Transverse colon (tissue), 4 donors: ENCODE measurements at regions not wholly inside any gene's neighbourhood (a gene's known extent, or its start where the extent isn't known, plus 50 kb on each side); places are given as distances from the start of the nearest gene placed in this dataset.
A peak's percentile ranks its signal among the peaks of the same experiment; 100 is the strongest.

Experiments used
- DNase-seq: peaks from one replicate; pipeline ENCODE4 v3.0.0-alpha.2; 2019
- H3K27ac ChIP-seq, 4 donors: fragments of 200-600 bp; sonication (generic); 2 replicates each; pipeline ENCODE4 v1.5.1; 2016 to 2018; ENCODE audit warnings: inconsistent platforms in 4 of 4
- H3K27me3 ChIP-seq: fragments of 200-600 bp; sonication (generic); 2 replicates; pipeline ENCODE4 v1.5.1; 2017; ENCODE audit warnings: inconsistent platforms
- H3K36me3 ChIP-seq, 4 donors: fragments of 200-600 bp; sonication (generic); 2 replicates each; pipeline ENCODE4 v1.5.1; 2017 to 2019; ENCODE audit warnings: inconsistent platforms in 4 of 4
- H3K4me1 ChIP-seq, 4 donors: fragments of 200-600 bp; sonication (generic); 2 replicates each; pipeline ENCODE4 v1.5.1; 2017 to 2020; ENCODE audit warnings: inconsistent platforms in 4 of 4
- H3K4me3 ChIP-seq, 4 donors: fragments of 200-600 bp; sonication (generic); 1 replicate in 1 of 4; 2 replicates in 3 of 4; pipeline versions ENCODE4 v1.5.1 to v1.6.1; 2017 to 2019; ENCODE audit warnings: inconsistent platforms in 4 of 4
- H3K9me3 ChIP-seq, 2 donors: fragments of 200-600 bp; sonication (generic); 2 replicates each; pipeline ENCODE4 v1.5.1; 2017 to 2019; ENCODE audit warnings: inconsistent platforms in 2 of 2
- CTCF ChIP-seq, 5 experiments: fragments of 200-600 bp in 3 of 5; fragments of 450-650 bp in 2 of 5; sonication (generic) in 3 of 5; IDR thresholded peaks; 1 replicate in 2 of 5; 2 replicates in 3 of 5; pipeline ENCODE4 v1.5.1; 2016 to 2017; ENCODE audit warnings: antibody characterized with exemption in 5 of 5, inconsistent platforms in 3 of 5, mild to moderate bottlenecking in 2 of 5, moderate library complexity in 1 of 5
- EP300 ChIP-seq: sonication (generic); formaldehyde crosslinking; IDR thresholded peaks from one replicate; pipeline ENCODE4 v1.6.1; 2017; ENCODE audit warnings: antibody characterized with exemption, low read depth
- POLR2A ChIP-seq: fragments of 450-650 bp; IDR thresholded peaks from one replicate; pipeline ENCODE4 v1.6.1; 2016; ENCODE audit warnings: antibody characterized with exemption, mild to moderate bottlenecking, moderate library complexity
- POLR2AphosphoS5 ChIP-seq, 3 donors: sonication (generic); formaldehyde crosslinking; IDR thresholded peaks; one replicate each; pipeline ENCODE4 v1.6.1; 2016; ENCODE audit warnings: antibody characterized with exemption in 3 of 3
- WGBS, 2 donors: methylation state at CpG; one replicate each; pipeline ENCODE4 v1.1.5; 2018; ENCODE audit warnings: low coverage in 1 of 2; 5-methylcytosine and 5-hydroxymethylcytosine counted together
- in situ Hi-C, 4 donors: fragments of 200-750 bp; cut with MboI; loops; one replicate each; pipeline versions ENCODE4 v1.15.0 to v1.15.1; 2017; ENCODE audit warnings: low sequenced_read_pairs in 3 of 4, low pct_ligation_motif_present in 1 of 4, low pct_unique_long_range_greater_than_20kb in 1 of 4
- intact Hi-C: fragments of 100-400 bp; cut with DNase I; formaldehyde crosslinking; loops from one replicate; pipeline ENCODE4 v1.15.1; 2023; ENCODE audit warnings: low total_unique reads

- Histone ChIP-seq H3K4me1 (no peaks in the 10 kb centered on the region), H3K27ac (no peak overlapping the region), H3K9me3 (no peaks in the 10 kb centered on the region), H3K4me3 (no peak overlapping the region), H3K36me3 (no peaks in the 10 kb centered on the region), H3K27me3 (no peaks in the 10 kb centered on the region)
- intact Hi-C loops (no loop called here), in situ Hi-C loops (no loop called here)
- TF ChIP-seq POLR2AphosphoS5 (IDR thresholded peaks at IDR 0.05) = no peak
- no peak for TF ChIP-seq CTCF (IDR thresholded peaks at IDR 0.05)
- no peak for TF ChIP-seq EP300
- no peak for TF ChIP-seq POLR2A
- no peak for DNase-seq
- WGBS, 2 donors = 96% methylated on average over 1 of the region's 1 CpG; no CpG with 5 or more reads in 1 of the 2 donors
These were observed 60.0 kb upstream of the IER3 start for GRCh38 chr6:30804333-30804732.

GRCh38 chr6:30802731-30803130, 58.4 kb upstream of the IER3 start:
- in situ Hi-C loops = no loop called here
- 68% methylated on average over 1 of the region's 1 CpG; no CpG with 5 or more reads in 1 of the 2 donors for WGBS, 2 donors
- TF ChIP-seq POLR2AphosphoS5 (IDR thresholded peaks at IDR 0.05) (no peak), CTCF (IDR thresholded peaks at IDR 0.05) (no peak), POLR2A (no peak), EP300 (no peak)
- H3K27ac ChIP-seq = no peak overlapping the region
- H3K4me3 ChIP-seq = no peak overlapping the region
- no peaks in the 10 kb centered on the region for H3K27me3 ChIP-seq
- intact Hi-C loops = no loop called here
- peaks cover 0 to 6% (median 0%) of the 10 kb centered on the region in 4 donors for H3K4me1 ChIP-seq
- H3K36me3 ChIP-seq = no peaks in the 10 kb centered on the region
- no peak for DNase-seq
- H3K9me3 ChIP-seq = no peaks in the 10 kb centered on the region

- 79 to 87% methylated on average over 8 of the region's 8 CpGs for WGBS, 2 donors
- intact Hi-C loops (no loop called here), in situ Hi-C loops (no loop called here)
- Histone ChIP-seq H3K9me3 (no peaks in the 10 kb centered on the region), H3K4me1 (peaks cover 0 to 6% (median 0%) of the 10 kb centered on the region in 4 donors), H3K4me3 (no peak overlapping the region), H3K27ac (no peak overlapping the region), H3K27me3 (no peaks in the 10 kb centered on the region), H3K36me3 (no peaks in the 10 kb centered on the region)
- TF ChIP-seq POLR2AphosphoS5 (IDR thresholded peaks at IDR 0.05) (no peak), POLR2A (no peak), CTCF (IDR thresholded peaks at IDR 0.05) (no peak), EP300 (no peak)
- DNase-seq = no peak
These were observed 57.6 kb upstream of the IER3 start for GRCh38 chr6:30801950-30802349.

GRCh38 chr6:30800871-30801270, 56.5 kb upstream of the IER3 start:
- TF ChIP-seq CTCF (IDR thresholded peaks at IDR 0.05) (no peak), EP300 (no peak), POLR2AphosphoS5 (IDR thresholded peaks at IDR 0.05) (no peak), POLR2A (no peak)
- WGBS, 2 donors = 78 to 83% methylated on average over 3 to 6 of the region's 6 CpGs

More at GRCh38 chr6:30800871-30801270, 56.5 kb upstream of the IER3 start:
- no peaks in the 10 kb centered on the region for H3K9me3 ChIP-seq
- H3K27ac ChIP-seq = peak overlapping the region in 1 of 4 donors; percentile 19
- H3K4me3 ChIP-seq = no peak overlapping the region
- no peaks in the 10 kb centered on the region for H3K36me3 ChIP-seq
- no peak for DNase-seq
- in situ Hi-C loops (no loop called here), intact Hi-C loops (no loop called here)
- H3K27me3 ChIP-seq = no peaks in the 10 kb centered on the region
- peaks cover 0 to 6% (median 0%) of the 10 kb centered on the region in 4 donors for H3K4me1 ChIP-seq
